Nephron (organoid): ENCODE measurements at regions not wholly inside any gene's neighbourhood (a gene's known extent, or its start where the extent isn't known, plus 50 kb on each side); places are given as distances from the start of the nearest gene placed in this dataset.
A peak's percentile ranks its signal among the peaks of the same experiment; 100 is the strongest.

Experiments
- H3K27ac Mint-ChIP-seq, 3 experiments: 2 replicates each; pipeline ENCODE4 v1.8.0; 2020; ENCODE audit warnings: mixed read lengths in 3 of 3, mild to moderate bottlenecking in 2 of 3, moderate library complexity in 1 of 3
- H3K27me3 Mint-ChIP-seq: 2 replicates; pipeline ENCODE4 v1.8.0; 2021; ENCODE audit warnings: low read depth, mild to moderate bottlenecking, moderate library complexity, mixed read lengths
- H3K36me3 Mint-ChIP-seq: 2 replicates; pipeline ENCODE4 v1.8.0; 2020; ENCODE audit warnings: low read depth, mixed read lengths
- H3K4me1 Mint-ChIP-seq: 2 replicates; pipeline ENCODE4 v1.8.0; 2020; ENCODE audit warnings: mixed read lengths
- H3K4me3 Mint-ChIP-seq, 3 experiments: 2 replicates each; pipeline ENCODE4 v1.8.0; 2020; ENCODE audit warnings: mild to moderate bottlenecking in 3 of 3, mixed read lengths in 3 of 3, moderate library complexity in 2 of 3
- H3K9me3 Mint-ChIP-seq: 2 replicates; pipeline ENCODE4 v1.8.0; 2020; ENCODE audit warnings: mixed read lengths
- CTCF ChIP-seq, 3 experiments: fragments of 200-600 bp; sonication (generic); IDR thresholded peaks; one replicate each; pipeline ENCODE4 v1.5.0; 2021; ENCODE audit warnings: antibody characterized with exemption in 3 of 3; ENCODE audit not compliant: unreplicated experiment in 3 of 3

DNA sequence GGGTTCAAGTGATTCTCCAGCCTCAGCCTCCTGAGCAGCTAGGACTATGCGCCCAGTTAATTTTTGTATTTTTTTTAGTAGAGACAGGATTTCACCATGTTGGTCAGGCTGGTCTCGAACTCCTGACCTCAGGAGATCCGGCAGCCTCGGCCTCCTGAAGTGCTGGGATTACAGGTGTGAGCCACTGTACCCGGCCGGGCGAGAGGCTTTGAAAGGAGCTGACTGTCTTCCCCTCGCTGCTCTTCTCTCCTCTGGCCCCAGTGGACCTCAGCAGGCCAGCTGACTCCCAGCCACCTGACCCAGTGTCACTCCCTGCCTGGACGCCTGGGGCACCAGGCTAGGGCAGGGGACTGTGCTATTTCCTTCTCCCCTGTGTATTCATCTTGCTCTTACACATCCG is 89.5 kb upstream of the ANKRD55 start:
- peak overlapping the region; percentile 16 to 90 (median 67) for H3K27ac Mint-ChIP-seq
- no peak overlapping the region for H3K4me3 Mint-ChIP-seq
- no peaks in the 10 kb centered on the region for H3K9me3 Mint-ChIP-seq
- TF ChIP-seq CTCF (IDR thresholded peaks at IDR 0.05; ENCODE audit: unreplicated experiment in 3 of 3), result no peak
- H3K36me3 Mint-ChIP-seq, result no peaks in the 10 kb centered on the region
- H3K4me1 Mint-ChIP-seq, result peaks cover 43% of the 10 kb centered on the region
- H3K27me3 Mint-ChIP-seq, result peaks cover 4% of the 10 kb centered on the region

GRCh38 chr5:56321236-56321881 is 88.2 kb upstream of the ANKRD55 start:
- TF ChIP-seq CTCF (IDR thresholded peaks at IDR 0.05; ENCODE audit: unreplicated experiment in 3 of 3), result no peak
- H3K4me3 Mint-ChIP-seq, result no peak overlapping the region
- H3K9me3 Mint-ChIP-seq, result no peaks in the 10 kb centered on the region
- no peaks in the 10 kb centered on the region for H3K36me3 Mint-ChIP-seq
- peaks cover 49% of the 10 kb centered on the region for H3K4me1 Mint-ChIP-seq
- peaks cover 4% of the 10 kb centered on the region for H3K27me3 Mint-ChIP-seq
- H3K27ac Mint-ChIP-seq, result peak overlapping the region; percentile 6 to 92 (median 32)

DNA sequence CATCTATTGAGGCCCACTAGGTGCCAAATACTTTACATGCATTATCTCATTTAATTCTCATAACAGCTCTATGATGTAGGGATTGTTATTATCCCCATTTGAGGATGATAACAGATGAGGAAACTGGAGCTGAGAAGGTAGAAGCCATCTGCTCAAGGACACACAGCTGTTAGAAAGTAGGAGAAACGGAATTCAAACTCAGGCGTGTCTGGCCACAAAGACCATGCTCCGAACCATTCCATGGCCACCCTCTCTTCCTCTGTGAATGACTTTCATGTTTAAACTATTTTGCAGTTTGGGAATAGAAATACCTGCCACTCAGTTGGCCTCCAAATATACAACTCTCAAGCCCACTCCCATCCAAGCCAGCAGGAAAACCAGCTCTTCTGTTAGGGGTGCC is 87.6 kb upstream of the ANKRD55 start:
- TF ChIP-seq CTCF (IDR thresholded peaks at IDR 0.05; ENCODE audit: unreplicated experiment in 3 of 3), result no peak
- Mint-ChIP-seq H3K4me1 (peaks cover 45% of the 10 kb centered on the region), H3K36me3 (no peaks in the 10 kb centered on the region)

GRCh38 chr5:56319526-56320181 is 86.5 kb upstream of the ANKRD55 start:
- H3K4me3 Mint-ChIP-seq, result peak overlapping the region in 2 of 3 experiments; percentile 31 to 51
- peak overlapping the region; percentile 65 to 92 (median 91) for H3K27ac Mint-ChIP-seq
- no peak for TF ChIP-seq CTCF (IDR thresholded peaks at IDR 0.05; ENCODE audit: unreplicated experiment in 3 of 3)
- H3K36me3 Mint-ChIP-seq, result no peaks in the 10 kb centered on the region
- peaks cover 4% of the 10 kb centered on the region for H3K27me3 Mint-ChIP-seq
- no peaks in the 10 kb centered on the region for H3K9me3 Mint-ChIP-seq
- H3K4me1 Mint-ChIP-seq, result peaks cover 42% of the 10 kb centered on the region

More for the DNA sequence above, 87.6 kb upstream of the ANKRD55 start:
- peak overlapping the region in 2 of 3 experiments; percentile 91 to 92 for H3K27ac Mint-ChIP-seq
- no peaks in the 10 kb centered on the region for H3K9me3 Mint-ChIP-seq
- H3K4me3 Mint-ChIP-seq, result no peak overlapping the region
- H3K27me3 Mint-ChIP-seq, result peaks cover 4% of the 10 kb centered on the region

DNA sequence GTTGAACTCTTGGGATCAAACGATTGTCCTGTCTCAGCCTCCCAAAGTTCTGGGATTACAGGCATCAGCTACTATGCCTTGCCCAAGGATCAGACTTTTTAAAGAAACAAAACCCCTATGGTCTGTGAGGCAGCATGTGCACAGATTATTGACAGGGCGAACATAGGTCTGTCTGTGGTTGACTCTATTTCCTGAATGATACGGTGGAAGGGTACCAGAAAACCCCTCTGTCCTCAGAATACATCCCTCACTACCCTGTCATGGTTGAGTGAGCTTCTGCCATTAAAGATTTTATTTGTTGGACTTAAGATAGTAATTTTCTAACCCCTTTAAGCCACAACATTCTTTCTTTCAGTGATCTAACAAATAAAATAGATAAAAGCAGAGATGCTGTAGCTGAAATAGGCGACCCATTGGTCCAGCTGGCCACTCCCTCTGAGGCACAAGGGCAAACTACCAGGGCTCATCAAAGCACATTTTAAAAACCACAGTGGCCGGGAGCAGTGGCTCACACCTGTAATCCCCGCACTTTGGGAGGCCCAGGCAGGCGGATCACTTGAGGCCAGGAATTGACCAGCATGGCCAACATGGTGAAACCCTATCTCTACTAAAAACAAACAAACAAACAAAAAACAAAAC is 84.9 kb upstream of the ANKRD55 start:
- Mint-ChIP-seq H3K36me3 (no peaks in the 10 kb centered on the region), H3K4me3 (no peak overlapping the region), H3K4me1 (peaks cover 48% of the 10 kb centered on the region), H3K27ac (peak overlapping the region in 1 of 3 experiments; percentile 58), H3K27me3 (peaks cover 4% of the 10 kb centered on the region), H3K9me3 (no peaks in the 10 kb centered on the region)
- TF ChIP-seq CTCF (IDR thresholded peaks at IDR 0.05; ENCODE audit: unreplicated experiment in 3 of 3), result no peak
